Left renal cortex interstitium (tissue), 4 donors: ENCODE measurements at regions not wholly inside any gene's neighbourhood (a gene's known extent, or its start where the extent isn't known, plus 50 kb on each side); places are given as distances from the start of the nearest gene placed in this dataset.
"Not testable (repeated sequence)": the region's sequence is repeated elsewhere in the genome, so short reads cannot be mapped to it uniquely, and the experiment has no call there.

Experiments
- DNase-seq, 4 donors: peaks; one replicate each; pipeline ENCODE4 v3.0.0-alpha.2; 2013; ENCODE audit warnings: low read depth in 4 of 4, low spot score in 2 of 4, missing footprints in 1 of 4

- not testable (repeated sequence) for DNase-seq
Observed at GRCh38 chr13:54829391-54830068, 1800.9 kb downstream of the OLFM4 start.

- no peak for DNase-seq
Observed at GRCh38 chr13:54836273-54836672, 1807.7 kb downstream of the OLFM4 start.

- DNase-seq: no peak
Observed at GRCh38 chr13:54841682-54842081, 1813.1 kb downstream of the OLFM4 start.

GRCh38 chr13:54845351-54845965 lies 1816.8 kb downstream of the OLFM4 start:
- no peak for DNase-seq

- DNase-seq: no peak
Observed at GRCh38 chr13:54852831-54853230, 1824.2 kb downstream of the OLFM4 start.

- DNase-seq: no peak
Observed at GRCh38 chr13:54859827-54860226, 1831.2 kb downstream of the OLFM4 start.

GRCh38 chr13:54875111-54875510 lies 1846.5 kb downstream of the OLFM4 start:
- DNase-seq: no peak

- DNase-seq: no peak
Observed at GRCh38 chr13:54879036-54879435, 1850.4 kb downstream of the OLFM4 start.

- DNase-seq: no peak
Observed at GRCh38 chr13:54884682-54885081, 1856.1 kb downstream of the OLFM4 start.

GRCh38 chr13:54890976-54891375 lies 1862.4 kb downstream of the OLFM4 start:
- DNase-seq: no peak

GRCh38 chr13:54901316-54901715 lies 1872.7 kb downstream of the OLFM4 start:
- DNase-seq: no peak

GRCh38 chr13:54912367-54912766 lies 1883.8 kb downstream of the OLFM4 start:
- DNase-seq: no peak

- DNase-seq: no peak
Observed at GRCh38 chr13:54913668-54914067, 1885.1 kb downstream of the OLFM4 start.

GRCh38 chr13:54927538-54927937 lies 1898.9 kb downstream of the OLFM4 start:
- DNase-seq: no peak

GRCh38 chr13:54928071-54928470 lies 1899.5 kb downstream of the OLFM4 start:
- no peak for DNase-seq

- DNase-seq: no peak
Observed at GRCh38 chr13:54934121-54934520, 1905.5 kb downstream of the OLFM4 start.

- DNase-seq: no peak
Observed at GRCh38 chr13:54945973-54946372, 1917.4 kb downstream of the OLFM4 start.

- DNase-seq: no peak
Observed at GRCh38 chr13:54949735-54950134, 1921.1 kb downstream of the OLFM4 start.

- no peak for DNase-seq
Observed at GRCh38 chr13:54950546-54950945, 1921.9 kb downstream of the OLFM4 start.

- no peak for DNase-seq
Observed at GRCh38 chr13:54953786-54954185, 1925.2 kb downstream of the OLFM4 start.

GRCh38 chr13:54958781-54959180 lies 1930.2 kb downstream of the OLFM4 start:
- no peak for DNase-seq

- DNase-seq: no peak
Observed at GRCh38 chr13:54965881-54966280, 1937.3 kb downstream of the OLFM4 start.

- no peak for DNase-seq
Observed at GRCh38 chr13:54972838-54973237, 1944.2 kb downstream of the OLFM4 start.
